ENCODE measurements at regions not wholly inside any gene's neighbourhood (a gene's known extent, or its start where the extent isn't known, plus 50 kb on each side); places are given as distances from the start of the nearest gene placed in this dataset.

- DNase-seq (no peak), ATAC-seq (no peak)
- no peak overlapping the region for H3K27ac ChIP-seq
- H3K27me3 ChIP-seq: no peaks in the 10 kb centered on the region
- TF ChIP-seq CTCF (IDR thresholded peaks at IDR 0.05): no peak
- intact Hi-C loops (cut with DNase I): no loop called here
- no peaks in the 10 kb centered on the region for H3K9me3 ChIP-seq
- H3K4me3 ChIP-seq: no peak overlapping the region
- H3K36me3 ChIP-seq: no peaks in the 10 kb centered on the region
- no peaks in the 10 kb centered on the region for H3K4me1 ChIP-seq
Measured at GRCh38 chr4:124851741-124852140, 139.2 kb upstream of the ANKRD50 start.

- Histone ChIP-seq H3K27ac (no peak overlapping the region), H3K4me1 (no peaks in the 10 kb centered on the region), H3K27me3 (no peaks in the 10 kb centered on the region), H3K4me3 (no peak overlapping the region), H3K9me3 (no peaks in the 10 kb centered on the region), H3K36me3 (no peaks in the 10 kb centered on the region)
- ATAC-seq (no peak), DNase-seq (no peak)
- TF ChIP-seq CTCF (IDR thresholded peaks at IDR 0.05): no peak
- intact Hi-C loops (cut with DNase I): no loop called here
Measured at GRCh38 chr4:124846306-124846705, 133.8 kb upstream of the ANKRD50 start.

- DNase-seq: no peak
- no peak for TF ChIP-seq CTCF (IDR thresholded peaks at IDR 0.05)
- ATAC-seq: no peak
- Histone ChIP-seq H3K9me3 (peaks cover 16% of the 10 kb centered on the region), H3K36me3 (no peaks in the 10 kb centered on the region), H3K27me3 (no peaks in the 10 kb centered on the region), H3K4me3 (no peak overlapping the region), H3K4me1 (no peaks in the 10 kb centered on the region), H3K27ac (no peak overlapping the region)
- intact Hi-C loops (cut with DNase I): no loop called here
Measured at GRCh38 chr4:124839786-124840390, 127.4 kb upstream of the ANKRD50 start.

GRCh38 chr4:124833831-124834505 is 121.4 kb upstream of the ANKRD50 start:
- no peak for DNase-seq
- Histone ChIP-seq H3K4me3 (no peak overlapping the region), H3K36me3 (no peaks in the 10 kb centered on the region), H3K27ac (no peak overlapping the region), H3K27me3 (no peaks in the 10 kb centered on the region), H3K4me1 (no peaks in the 10 kb centered on the region), H3K9me3 (peaks cover 7% of the 10 kb centered on the region)
- intact Hi-C loops (cut with DNase I): no loop called here
- no peak for TF ChIP-seq CTCF (IDR thresholded peaks at IDR 0.05)
- ATAC-seq: no peak

- no peak for DNase-seq
- H3K27me3 ChIP-seq: no peaks in the 10 kb centered on the region
- H3K27ac ChIP-seq: no peak overlapping the region
- intact Hi-C loops (cut with DNase I): no loop called here
- TF ChIP-seq CTCF (IDR thresholded peaks at IDR 0.05): no peak
- H3K4me1 ChIP-seq: no peaks in the 10 kb centered on the region
- no peak overlapping the region for H3K4me3 ChIP-seq
- ATAC-seq: no peak
- H3K36me3 ChIP-seq: no peaks in the 10 kb centered on the region
- H3K9me3 ChIP-seq: no peaks in the 10 kb centered on the region
Measured at GRCh38 chr4:124828382-124828781, 115.8 kb upstream of the ANKRD50 start.
